Nephron progenitor cell (in vitro differentiated cells): ENCODE measurements at regions not wholly inside any gene's neighbourhood (a gene's known extent, or its start where the extent isn't known, plus 50 kb on each side); places are given as distances from the start of the nearest gene placed in this dataset.

Experiments used
- DNase-seq: peaks from one replicate; pipeline ENCODE4 v3.0.0; 2021
- H3K27ac Mint-ChIP-seq: 2 replicates; pipeline ENCODE4 v1.8.0; 2021; ENCODE audit warnings: mild to moderate bottlenecking, moderate library complexity, mixed read lengths
- H3K27me3 Mint-ChIP-seq: 2 replicates; pipeline ENCODE4 v1.8.0; 2021; ENCODE audit warnings: mild to moderate bottlenecking, low read depth, mixed read lengths; ENCODE audit not compliant: poor library complexity
- H3K36me3 Mint-ChIP-seq: 2 replicates; pipeline ENCODE4 v1.8.0; 2021; ENCODE audit warnings: low read depth, mixed read lengths
- H3K4me1 Mint-ChIP-seq: 2 replicates; pipeline ENCODE4 v1.8.0; 2021; ENCODE audit warnings: mixed read lengths
- H3K4me3 Mint-ChIP-seq: 2 replicates; pipeline ENCODE4 v1.8.0; 2021; ENCODE audit warnings: mild to moderate bottlenecking, moderate library complexity, mixed read lengths
- H3K9me3 Mint-ChIP-seq: 2 replicates; pipeline ENCODE4 v1.8.0; 2021; ENCODE audit warnings: mild to moderate bottlenecking, moderate library complexity, mixed read lengths
- TF ChIP-seq, protein P1 (sequence below): fragments of 200-600 bp; sonication (generic); IDR thresholded peaks from 2 replicates; pipeline ENCODE4 v1.5.0; 2021; ENCODE audit warnings: antibody characterized with exemption

DNA sequence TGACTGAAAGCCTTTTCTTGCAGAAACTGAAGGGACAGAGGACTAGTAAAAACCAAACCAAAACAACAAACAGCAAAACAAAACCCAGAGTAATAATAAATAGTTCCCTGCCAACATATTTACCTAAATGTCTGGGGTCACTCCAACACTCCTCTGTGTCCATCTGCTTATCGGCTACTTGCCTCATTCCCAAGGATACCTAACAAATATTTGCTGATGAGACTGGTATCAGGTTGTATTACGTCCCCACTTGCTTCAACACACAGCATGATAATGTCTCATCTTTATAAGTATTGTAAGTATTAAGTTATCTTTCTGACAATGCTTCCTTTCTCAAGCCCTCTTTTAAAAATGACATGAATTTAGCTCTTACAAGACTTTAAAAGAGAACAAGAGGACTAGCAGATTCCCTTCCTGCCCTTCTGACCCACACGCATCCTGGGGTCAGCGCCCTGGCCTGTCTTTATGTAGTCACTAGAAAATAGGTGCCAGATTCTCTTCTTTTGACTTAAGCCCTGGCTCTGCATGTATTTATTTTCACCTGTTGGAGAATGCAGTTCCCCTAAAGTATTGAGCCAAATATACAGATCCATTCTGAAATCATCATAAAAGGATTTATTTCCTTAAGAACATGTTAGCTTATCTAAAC lies 110.2 kb downstream of the SEM1 start:
- Mint-ChIP-seq H3K4me1 (peaks cover 40% of the 10 kb centered on the region), H3K36me3 (no peaks in the 10 kb centered on the region), H3K4me3 (no peak overlapping the region), H3K27ac (peak overlapping the region; percentile 11), H3K27me3 (no peaks in the 10 kb centered on the region), H3K9me3 (no peaks in the 10 kb centered on the region)
- TF ChIP-seq, protein P1, sequence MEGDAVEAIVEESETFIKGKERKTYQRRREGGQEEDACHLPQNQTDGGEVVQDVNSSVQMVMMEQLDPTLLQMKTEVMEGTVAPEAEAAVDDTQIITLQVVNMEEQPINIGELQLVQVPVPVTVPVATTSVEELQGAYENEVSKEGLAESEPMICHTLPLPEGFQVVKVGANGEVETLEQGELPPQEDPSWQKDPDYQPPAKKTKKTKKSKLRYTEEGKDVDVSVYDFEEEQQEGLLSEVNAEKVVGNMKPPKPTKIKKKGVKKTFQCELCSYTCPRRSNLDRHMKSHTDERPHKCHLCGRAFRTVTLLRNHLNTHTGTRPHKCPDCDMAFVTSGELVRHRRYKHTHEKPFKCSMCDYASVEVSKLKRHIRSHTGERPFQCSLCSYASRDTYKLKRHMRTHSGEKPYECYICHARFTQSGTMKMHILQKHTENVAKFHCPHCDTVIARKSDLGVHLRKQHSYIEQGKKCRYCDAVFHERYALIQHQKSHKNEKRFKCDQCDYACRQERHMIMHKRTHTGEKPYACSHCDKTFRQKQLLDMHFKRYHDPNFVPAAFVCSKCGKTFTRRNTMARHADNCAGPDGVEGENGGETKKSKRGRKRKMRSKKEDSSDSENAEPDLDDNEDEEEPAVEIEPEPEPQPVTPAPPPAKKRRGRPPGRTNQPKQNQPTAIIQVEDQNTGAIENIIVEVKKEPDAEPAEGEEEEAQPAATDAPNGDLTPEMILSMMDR: no peak
- DNase-seq: peak; percentile 6

DNA sequence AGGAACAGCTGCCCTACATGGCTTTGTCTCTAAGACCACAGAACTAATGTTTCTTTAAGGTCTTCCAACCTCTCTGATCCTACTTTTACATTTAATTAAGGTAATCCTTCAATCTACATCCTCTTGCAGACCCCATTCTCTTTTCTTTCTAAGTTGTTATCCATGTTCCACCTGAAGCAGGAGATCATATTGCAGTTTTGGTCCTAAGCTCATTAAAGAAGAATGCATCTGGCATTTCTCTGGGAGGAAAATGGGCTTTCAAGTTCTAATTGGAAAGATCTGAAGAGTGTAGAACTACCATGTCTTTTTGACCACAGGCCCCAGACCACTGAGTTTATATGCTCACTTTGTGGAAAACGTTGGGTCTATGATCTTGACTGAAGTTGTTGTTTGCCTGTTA lies 111.2 kb downstream of the SEM1 start:
- Mint-ChIP-seq H3K27ac (peak overlapping the region; percentile 7), H3K4me1 (peaks cover 40% of the 10 kb centered on the region), H3K36me3 (no peaks in the 10 kb centered on the region), H3K27me3 (no peaks in the 10 kb centered on the region), H3K4me3 (no peak overlapping the region), H3K9me3 (no peaks in the 10 kb centered on the region)
- DNase-seq: no peak
- TF ChIP-seq, protein P1: no peak

DNA sequence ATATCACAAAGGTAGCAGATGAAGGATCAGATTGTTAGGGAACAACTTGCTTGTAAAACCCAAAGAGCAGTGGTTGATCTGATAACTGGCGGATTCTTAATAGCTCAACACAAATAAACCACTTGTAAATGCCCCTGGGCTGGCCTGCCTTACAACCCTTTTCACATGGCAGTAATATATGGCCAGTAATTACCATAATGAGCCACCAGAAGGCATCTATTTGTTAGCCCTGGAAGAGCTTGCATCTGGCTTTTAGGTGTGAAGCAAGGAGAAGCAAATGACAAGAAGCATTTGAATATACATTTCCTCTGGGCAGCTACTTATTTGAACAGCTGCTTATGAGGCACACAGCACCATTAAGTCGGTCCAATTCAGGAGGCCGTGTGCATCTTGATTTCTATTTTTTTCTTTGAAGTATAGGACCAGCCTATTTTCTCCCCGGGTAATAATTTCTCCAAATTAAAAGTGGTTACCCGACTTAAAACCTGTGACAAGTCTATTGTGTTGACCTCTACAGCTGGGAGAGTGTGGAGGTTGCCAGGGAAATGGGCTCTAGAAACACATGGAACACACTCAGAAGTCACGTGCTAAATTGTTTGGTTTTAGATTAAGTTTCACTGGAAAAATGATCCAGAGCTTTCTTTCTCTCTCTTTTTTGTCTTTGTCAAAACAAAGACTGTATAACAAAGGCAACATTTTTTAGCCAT lies 113.4 kb downstream of the SEM1 start:
- Mint-ChIP-seq H3K4me3 (no peak overlapping the region), H3K27me3 (peaks cover 16% of the 10 kb centered on the region), H3K9me3 (no peaks in the 10 kb centered on the region), H3K27ac (no peak overlapping the region), H3K4me1 (peaks cover 53% of the 10 kb centered on the region), H3K36me3 (no peaks in the 10 kb centered on the region)
- DNase-seq: no peak
- TF ChIP-seq, protein P1: no peak

DNA sequence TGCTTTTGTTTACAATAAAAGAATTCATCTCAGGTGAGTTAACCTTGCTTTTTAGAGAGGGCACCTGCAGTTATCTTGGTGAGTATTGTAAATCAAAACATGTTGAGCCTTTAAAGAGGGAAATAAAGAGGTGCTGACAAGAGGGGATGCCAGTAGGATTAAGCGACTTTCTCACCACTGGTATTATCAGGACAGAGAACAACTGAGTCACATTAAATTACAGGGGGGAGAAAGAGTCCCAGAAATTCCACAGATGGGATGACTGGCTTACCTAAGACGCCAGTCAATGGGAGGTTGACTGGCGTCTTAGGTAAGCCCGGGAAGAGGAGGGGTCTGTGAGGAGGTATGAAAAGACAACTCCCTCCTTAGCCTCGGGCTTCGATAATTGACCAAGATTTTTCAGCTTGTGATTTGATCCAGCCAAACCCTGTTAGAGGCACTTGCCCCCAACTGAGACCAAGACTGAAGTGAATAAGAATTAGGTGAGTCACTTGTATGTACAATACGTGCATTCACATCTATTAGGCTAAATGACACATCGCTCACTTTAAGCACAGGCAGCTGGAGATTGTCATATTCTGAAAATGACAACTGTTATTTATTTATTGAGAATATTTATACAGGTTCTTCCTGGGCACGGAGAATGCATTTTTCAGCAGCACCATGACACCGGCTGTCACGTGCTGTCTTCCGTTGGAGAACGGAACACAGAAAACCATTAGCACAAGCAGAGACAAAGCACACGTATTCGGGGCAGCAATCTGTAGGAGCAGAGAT lies 117.6 kb downstream of the SEM1 start:
- Mint-ChIP-seq H3K27me3 (peaks cover 29% of the 10 kb centered on the region), H3K4me3 (no peak overlapping the region), H3K36me3 (no peaks in the 10 kb centered on the region), H3K27ac (no peak overlapping the region), H3K9me3 (peaks cover 4% of the 10 kb centered on the region), H3K4me1 (peaks cover 31% of the 10 kb centered on the region)
- DNase-seq: no peak
- TF ChIP-seq, protein P1: no peak

DNA sequence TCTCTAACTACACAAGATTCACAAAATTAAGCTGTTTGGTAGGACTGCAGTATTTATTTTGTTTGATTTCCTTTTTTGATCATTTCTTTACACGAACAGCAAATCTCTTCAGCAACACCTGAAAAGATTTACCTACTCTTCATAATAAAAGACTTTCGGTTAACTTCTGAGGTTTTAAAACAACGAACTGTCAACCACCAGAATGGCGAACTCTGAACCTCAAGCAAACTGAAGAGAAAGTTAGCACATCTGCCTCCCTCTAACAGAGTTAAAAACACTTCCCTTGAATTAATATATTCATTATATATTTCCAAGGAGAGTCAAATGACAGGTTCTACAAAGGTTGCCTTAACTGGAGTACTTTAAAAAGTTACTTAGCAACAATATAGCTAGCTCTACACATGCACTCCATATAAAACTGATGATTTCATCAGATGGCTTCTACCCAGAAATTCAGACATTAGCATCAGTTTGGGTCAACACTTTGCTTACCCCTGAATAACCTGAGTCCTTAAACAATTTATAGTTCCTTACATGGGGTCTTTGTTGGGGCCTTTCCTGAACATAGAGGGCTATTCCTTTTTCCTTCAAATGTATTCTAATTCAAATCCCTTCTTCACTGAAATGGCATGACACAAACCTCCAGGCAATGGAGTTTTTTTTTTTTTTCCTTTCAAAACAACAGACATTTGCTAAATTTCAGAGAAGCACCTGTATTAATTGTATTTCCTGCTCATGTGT lies 118.3 kb downstream of the SEM1 start:
- Mint-ChIP-seq H3K9me3 (peaks cover 5% of the 10 kb centered on the region), H3K27me3 (peaks cover 29% of the 10 kb centered on the region), H3K36me3 (no peaks in the 10 kb centered on the region), H3K4me1 (peaks cover 24% of the 10 kb centered on the region), H3K27ac (no peak overlapping the region), H3K4me3 (no peak overlapping the region)
- TF ChIP-seq, protein P1: no peak
- DNase-seq: no peak
